ENCODE measurements at regions not wholly inside any gene's neighbourhood (a gene's known extent, or its start where the extent isn't known, plus 50 kb on each side); places are given as distances from the start of the nearest gene placed in this dataset.
"Not testable (repeated sequence)": the region's sequence is repeated elsewhere in the genome, so short reads cannot be mapped to it uniquely, and the experiment has no call there.

DNA sequence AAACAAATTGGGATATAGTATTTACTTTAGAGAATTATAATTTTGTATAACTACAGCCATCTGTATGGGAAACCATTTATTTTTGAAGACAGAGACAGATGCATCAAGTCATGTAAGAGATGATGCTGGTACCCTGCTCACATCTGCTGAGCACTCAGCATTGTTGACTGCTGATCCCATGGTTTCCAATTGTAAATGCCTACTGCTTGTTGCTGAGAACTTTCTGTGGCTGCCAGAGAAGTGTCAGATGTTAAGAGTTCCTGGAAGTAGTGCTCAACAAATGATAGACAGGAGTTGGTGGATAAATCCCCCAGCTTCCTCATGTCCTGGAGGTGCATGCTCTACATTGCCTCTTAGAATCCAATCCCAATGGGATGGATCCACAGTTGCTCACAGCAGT is 167.1 kb downstream of the OXSM start:
- no peak for DNase-seq

- DNase-seq = no peak
These were observed 170.9 kb downstream of the OXSM start for GRCh38 chr3:25960776-25961175.

DNA sequence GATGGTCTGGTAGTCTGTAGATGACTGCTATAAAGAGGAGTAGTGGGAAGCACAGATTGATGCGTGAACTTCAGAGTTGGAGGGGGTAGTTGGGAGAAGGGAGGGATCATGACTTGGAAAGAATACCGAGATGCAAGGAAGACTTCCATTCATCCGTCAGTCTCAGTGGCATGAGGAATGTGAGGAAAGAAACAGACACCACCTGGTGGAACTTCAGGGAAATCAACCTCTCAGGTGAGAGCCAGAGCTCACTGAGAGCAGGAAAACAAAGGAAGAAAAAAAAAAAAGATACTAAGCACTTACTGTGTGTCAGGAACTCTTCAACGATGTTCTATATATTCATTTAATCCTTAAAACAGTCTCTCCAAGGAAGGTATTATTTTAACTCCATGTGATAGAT is 172.4 kb downstream of the OXSM start:
- DNase-seq = no peak

DNA sequence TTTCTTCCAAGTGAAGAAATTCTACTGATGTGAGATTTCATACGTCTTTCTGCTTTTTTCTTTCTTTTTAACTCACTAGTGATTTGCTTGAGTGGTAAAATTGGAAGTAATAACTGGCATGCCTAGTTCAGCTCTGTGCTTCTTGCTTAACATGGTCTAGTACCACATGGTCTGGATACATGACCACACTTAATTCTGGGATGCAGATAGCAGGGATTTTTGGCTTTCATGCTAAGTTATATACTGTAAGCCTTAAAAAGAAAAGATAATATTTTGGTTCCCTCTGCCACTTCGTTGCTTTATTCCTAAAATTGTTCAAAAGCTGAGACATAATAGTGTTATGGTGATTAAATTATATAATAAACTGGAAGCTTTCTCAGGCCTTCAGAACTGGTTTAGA is 174.3 kb downstream of the OXSM start:
- no peak for DNase-seq

GRCh38 chr3:25967385-25967784 is 177.5 kb downstream of the OXSM start:
- no peak for DNase-seq

DNA sequence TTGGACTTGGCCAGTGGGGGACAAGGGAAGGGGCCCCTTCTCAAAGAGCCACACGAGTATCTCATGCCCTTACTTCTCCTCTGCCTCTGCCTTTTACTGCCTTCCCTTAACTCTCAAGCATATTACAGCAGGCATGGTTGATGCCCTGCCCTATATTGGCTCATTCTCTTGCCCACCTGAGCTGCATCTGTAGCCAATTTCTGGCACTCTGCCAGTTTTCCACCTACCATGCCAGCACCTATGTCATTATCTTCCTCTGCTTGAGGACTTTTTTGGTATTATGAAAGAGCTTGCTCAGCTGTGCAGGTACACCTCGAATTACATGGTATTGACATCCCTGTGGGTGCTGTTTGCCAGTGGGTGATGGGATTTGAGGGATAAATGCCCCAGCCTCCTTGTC is 181.8 kb downstream of the OXSM start:
- DNase-seq = no peak

DNA sequence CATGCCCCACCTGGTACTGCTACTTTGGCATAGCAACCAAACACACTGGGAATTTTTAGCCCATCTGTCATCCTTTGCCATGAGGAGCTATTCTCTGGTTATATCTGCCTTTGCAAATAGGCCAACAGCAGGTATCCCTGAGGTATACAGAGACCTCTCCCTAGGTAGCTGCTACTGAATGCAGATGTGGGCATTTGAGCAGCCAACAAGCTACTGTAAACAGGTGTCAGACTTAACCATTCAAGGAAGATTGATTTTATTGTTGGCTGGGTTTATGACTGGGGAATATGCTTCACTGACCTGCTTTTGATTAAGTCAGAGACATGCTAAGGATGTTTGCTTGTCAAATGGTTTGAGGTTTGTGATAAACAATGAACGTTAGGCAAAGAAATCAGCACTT is 183.2 kb downstream of the OXSM start:
- no peak for DNase-seq

DNA sequence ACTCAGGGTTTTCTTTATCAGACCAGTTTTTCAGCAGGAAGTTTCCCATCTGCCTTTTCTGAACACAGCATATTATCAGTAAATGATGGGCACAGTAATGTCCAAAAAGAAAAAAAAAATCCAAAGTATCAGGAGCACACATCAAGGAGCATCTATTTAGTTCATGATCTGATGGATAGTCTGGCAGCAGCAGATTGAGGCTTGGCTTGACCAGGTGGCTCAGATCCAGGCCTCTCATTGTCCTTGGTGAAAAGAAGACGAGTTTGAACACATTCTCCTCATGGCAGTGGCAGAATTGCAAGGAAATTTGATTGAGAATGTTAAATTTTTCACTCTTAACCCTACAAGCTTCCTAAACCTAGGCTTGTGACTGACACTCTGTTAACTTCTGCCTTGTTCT is 192.9 kb downstream of the OXSM start:
- no peak for DNase-seq

DNA sequence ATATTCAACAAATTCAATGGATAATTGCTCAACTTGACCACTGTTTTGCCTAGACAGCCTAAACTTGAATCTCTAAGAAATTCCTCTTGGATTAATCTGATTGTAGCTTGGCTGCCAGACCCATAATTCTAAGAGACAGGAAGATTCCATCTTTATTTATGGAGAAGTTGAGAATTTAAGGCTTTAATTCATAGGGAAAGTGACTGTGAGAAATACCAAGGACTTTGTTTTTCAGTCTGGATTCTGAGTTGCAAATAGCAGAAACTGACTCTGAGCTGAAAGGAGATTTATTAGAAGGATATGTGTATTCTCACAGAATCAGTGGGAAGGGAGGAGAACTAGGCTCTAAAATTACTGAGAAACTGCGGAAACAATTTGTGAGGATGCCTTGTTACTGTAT is 195.7 kb downstream of the OXSM start:
- no peak for DNase-seq

DNA sequence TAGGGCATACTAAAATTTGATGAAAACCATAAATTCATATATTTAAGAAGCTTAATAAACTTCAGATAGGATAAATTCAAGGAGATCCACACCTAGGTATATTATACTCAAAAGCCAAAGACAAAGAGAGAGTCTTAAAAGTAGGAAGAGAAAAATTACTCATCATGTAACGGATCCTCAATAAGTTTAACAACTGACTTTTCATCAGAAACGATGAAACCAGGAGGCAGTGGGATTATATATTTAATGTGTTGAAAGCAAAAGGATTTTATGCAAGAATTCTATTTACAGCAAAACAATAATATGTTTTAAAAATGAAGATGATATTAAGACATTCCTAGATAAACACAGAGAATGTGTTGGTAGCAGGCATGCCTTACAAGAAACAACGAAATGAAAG is 202.7 kb downstream of the OXSM start:
- no peak for DNase-seq

GRCh38 chr3:26004172-26004571 is 214.3 kb downstream of the OXSM start:
- DNase-seq = no peak

GRCh38 chr3:26011276-26011675 is 221.4 kb downstream of the OXSM start:
- DNase-seq = no peak

GRCh38 chr3:26012241-26012745 is 222.4 kb downstream of the OXSM start:
- DNase-seq = no peak

- no peak for DNase-seq
These were observed 225.9 kb downstream of the OXSM start for GRCh38 chr3:26015752-26016151.

GRCh38 chr3:26018889-26019288 is 229.0 kb downstream of the OXSM start:
- DNase-seq = no peak

DNA sequence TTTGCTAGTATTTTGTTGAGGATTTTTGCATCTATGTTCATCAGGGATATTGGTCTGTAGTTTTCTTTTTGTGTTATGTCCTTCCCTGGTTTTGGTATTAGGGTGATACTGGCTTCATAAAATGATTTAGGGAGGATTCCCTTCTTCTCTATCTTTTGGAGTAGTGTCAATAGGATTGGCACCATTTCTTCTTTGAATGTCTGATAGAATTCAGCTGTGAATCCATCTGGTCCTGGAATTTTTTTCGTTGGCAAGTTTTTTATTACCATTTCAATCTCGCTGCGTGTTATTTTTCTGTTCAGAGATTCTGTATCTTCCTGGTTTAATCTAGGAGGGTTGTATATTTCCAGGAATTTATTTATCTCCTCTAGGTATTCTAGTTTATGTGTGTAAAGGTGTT is 234.3 kb downstream of the OXSM start:
- DNase-seq = not testable (repeated sequence)

- DNase-seq = no peak
These were observed 239.4 kb downstream of the OXSM start for GRCh38 chr3:26029321-26029720.

GRCh38 chr3:26042126-26042525 is 252.2 kb downstream of the OXSM start:
- not testable (repeated sequence) for DNase-seq

GRCh38 chr3:26049951-26050350 is 260.1 kb downstream of the OXSM start:
- DNase-seq = no peak

GRCh38 chr3:26050776-26051175 is 260.9 kb downstream of the OXSM start:
- DNase-seq = no peak

- DNase-seq = no peak
These were observed 269.0 kb downstream of the OXSM start for GRCh38 chr3:26058901-26059321.

DNA sequence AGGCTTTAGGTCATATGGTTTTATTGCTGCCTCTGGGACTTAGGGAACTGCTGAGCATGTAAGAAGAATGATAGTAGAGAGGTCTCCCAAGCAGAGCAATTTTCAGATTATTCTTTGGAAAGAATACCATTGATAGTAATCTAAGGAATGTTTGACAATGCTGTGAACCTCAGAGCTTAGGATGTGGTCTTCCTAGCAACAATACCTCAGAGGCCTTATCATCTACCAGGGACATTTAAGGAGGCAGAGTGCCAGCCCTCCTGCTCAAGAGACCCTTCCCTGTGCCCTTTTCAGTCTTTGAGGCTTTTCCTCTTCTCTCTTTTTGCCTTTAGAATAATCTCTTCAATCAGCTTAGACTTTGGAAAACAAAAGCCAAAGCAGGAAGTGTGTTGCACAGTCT is 272.1 kb downstream of the OXSM start:
- DNase-seq = no peak

- no peak for DNase-seq
These were observed 274.4 kb downstream of the OXSM start for GRCh38 chr3:26064297-26064696.

GRCh38 chr3:26068890-26069289 is 279.0 kb downstream of the OXSM start:
- DNase-seq = no peak

GRCh38 chr3:26070854-26071253 is 281.0 kb downstream of the OXSM start:
- no peak for DNase-seq

GRCh38 chr3:26074080-26074479 is 284.2 kb downstream of the OXSM start:
- no peak for DNase-seq
